SU-DHL-6 (cell line): ENCODE measurements at regions not wholly inside any gene's neighbourhood (a gene's known extent, or its start where the extent isn't known, plus 50 kb on each side); places are given as distances from the start of the nearest gene placed in this dataset.

ENCODE experiments used
- H2AFZ ChIP-seq: fragments of 200-600 bp; sonication (generic); 2 replicates; pipeline ENCODE4 v1.6.1; 2014; ENCODE audit warnings: low read depth, mild to moderate bottlenecking, moderate library complexity, mixed read lengths, antibody characterized with exemption, low read length; ENCODE audit not compliant: severe bottlenecking
- H3F3A ChIP-seq: fragments of 200-600 bp; shearing (Covaris generic); 2 replicates; pipeline ENCODE4 v1.6.0; 2016; ENCODE audit warnings: antibody characterized with exemption, mild to moderate bottlenecking; ENCODE audit not compliant: insufficient read depth
- H3K27ac ChIP-seq: fragments of 200-600 bp; sonication (generic); 2 replicates; pipeline ENCODE4 v1.5.1; 2016; ENCODE audit warnings: low read depth, mild to moderate bottlenecking, low read length, moderate library complexity, mixed read lengths
- H3K27me3 ChIP-seq: fragments of 200-600 bp; sonication (generic), shearing (Covaris generic); 2 replicates; pipeline ENCODE4 v1.6.0; 2014; ENCODE audit warnings: mild to moderate bottlenecking, low read length
- H3K36me3 ChIP-seq: fragments of 200-600 bp; sonication (generic); 2 replicates; pipeline ENCODE4 v1.6.1; 2014; ENCODE audit warnings: mild to moderate bottlenecking, low read length, mixed read lengths
- H3K4me2 ChIP-seq: fragments of 300-600, 200-600 bp; shearing (Covaris generic), sonication (generic); 2 replicates; pipeline ENCODE4 v1.6.0; 2014; ENCODE audit warnings: low read length, low read depth, mild to moderate bottlenecking; ENCODE audit not compliant: poor library complexity, severe bottlenecking
- H3K4me3 ChIP-seq: fragments of 200-600 bp; sonication (generic); 2 replicates; pipeline ENCODE4 v1.5.1; 2014; ENCODE audit warnings: antibody characterized with exemption, low read length, mild to moderate bottlenecking, mixed read lengths; ENCODE audit not compliant: insufficient read depth, poor library complexity, severe bottlenecking
- H3K79me2 ChIP-seq: fragments of 200-600 bp; sonication (generic); 2 replicates; pipeline ENCODE4 v1.6.1; 2014; ENCODE audit warnings: mild to moderate bottlenecking, low read length, moderate library complexity; ENCODE audit not compliant: insufficient read depth
- H3K9ac ChIP-seq: fragments of 200-600 bp; sonication (generic); 2 replicates; pipeline ENCODE4 v1.7.0; 2014; ENCODE audit warnings: mild to moderate bottlenecking, low read length
- H3K9me2 ChIP-seq: fragments of 200-600 bp; sonication (generic); replicated peaks from 2 replicates; pipeline ENCODE4 v1.6.1; 2014; ENCODE audit warnings: low read length; ENCODE audit not compliant: insufficient read depth
- H3K9me3 ChIP-seq: fragments of 200-600 bp; sonication (generic); 2 replicates; pipeline ENCODE4 v1.6.1; 2014; ENCODE audit warnings: low read length, mixed read lengths; ENCODE audit not compliant: insufficient read depth
- H4K20me1 ChIP-seq: fragments of 200-600 bp; sonication (generic); 2 replicates; pipeline ENCODE4 v1.6.1; 2014; ENCODE audit warnings: low read depth, mild to moderate bottlenecking, antibody characterized with exemption, low read length, moderate library complexity, mixed read lengths
- EZH2phosphoT487 ChIP-seq: fragments of 200-600 bp; sonication (generic), shearing (Covaris generic); conservative IDR thresholded peaks from 2 replicates; pipeline ENCODE4 v1.6.1; 2018; ENCODE audit warnings: mild to moderate bottlenecking, antibody characterized with exemption, low read length, moderate library complexity, mixed read lengths
- TF ChIP-seq, protein P1 (sequence below): fragments of 200-600 bp; sonication (generic); IDR thresholded peaks from one replicate; pipeline ENCODE4 v1.5.1; 2017; ENCODE audit warnings: antibody characterized with exemption, mild to moderate bottlenecking, low read length, moderate library complexity; ENCODE audit not compliant: insufficient read depth, poor library complexity, severe bottlenecking

GRCh38 chr4:62262676-62263075 is 1062.5 kb downstream of the ADGRL3 start:
- H3F3A ChIP-seq = no peaks in the 10 kb centered on the region
- H3K4me3 ChIP-seq = no peak overlapping the region
- H3K9me3 ChIP-seq = no peaks in the 10 kb centered on the region
- H3K9me2 ChIP-seq = no peaks in the 10 kb centered on the region
- H4K20me1 ChIP-seq = no peaks in the 10 kb centered on the region
- no peak overlapping the region for H3K4me2 ChIP-seq
- TF ChIP-seq, protein P1, sequence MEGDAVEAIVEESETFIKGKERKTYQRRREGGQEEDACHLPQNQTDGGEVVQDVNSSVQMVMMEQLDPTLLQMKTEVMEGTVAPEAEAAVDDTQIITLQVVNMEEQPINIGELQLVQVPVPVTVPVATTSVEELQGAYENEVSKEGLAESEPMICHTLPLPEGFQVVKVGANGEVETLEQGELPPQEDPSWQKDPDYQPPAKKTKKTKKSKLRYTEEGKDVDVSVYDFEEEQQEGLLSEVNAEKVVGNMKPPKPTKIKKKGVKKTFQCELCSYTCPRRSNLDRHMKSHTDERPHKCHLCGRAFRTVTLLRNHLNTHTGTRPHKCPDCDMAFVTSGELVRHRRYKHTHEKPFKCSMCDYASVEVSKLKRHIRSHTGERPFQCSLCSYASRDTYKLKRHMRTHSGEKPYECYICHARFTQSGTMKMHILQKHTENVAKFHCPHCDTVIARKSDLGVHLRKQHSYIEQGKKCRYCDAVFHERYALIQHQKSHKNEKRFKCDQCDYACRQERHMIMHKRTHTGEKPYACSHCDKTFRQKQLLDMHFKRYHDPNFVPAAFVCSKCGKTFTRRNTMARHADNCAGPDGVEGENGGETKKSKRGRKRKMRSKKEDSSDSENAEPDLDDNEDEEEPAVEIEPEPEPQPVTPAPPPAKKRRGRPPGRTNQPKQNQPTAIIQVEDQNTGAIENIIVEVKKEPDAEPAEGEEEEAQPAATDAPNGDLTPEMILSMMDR = no peak
- TF ChIP-seq EZH2phosphoT487 = no peak
- no peak overlapping the region for H3K27ac ChIP-seq
- no peaks in the 10 kb centered on the region for H3K27me3 ChIP-seq
- H3K79me2 ChIP-seq = no peaks in the 10 kb centered on the region
- H3K36me3 ChIP-seq = no peaks in the 10 kb centered on the region
- no peak overlapping the region for H3K9ac ChIP-seq
- H2AFZ ChIP-seq = no peak overlapping the region

GRCh38 chr4:62260254-62260653 is 1060.1 kb downstream of the ADGRL3 start:
- Histone ChIP-seq H2AFZ (no peak overlapping the region), H3K4me2 (no peak overlapping the region), H4K20me1 (no peaks in the 10 kb centered on the region), H3K36me3 (no peaks in the 10 kb centered on the region), H3K9me2 (no peaks in the 10 kb centered on the region), H3K9me3 (no peaks in the 10 kb centered on the region), H3F3A (no peaks in the 10 kb centered on the region), H3K27ac (no peak overlapping the region), H3K27me3 (no peaks in the 10 kb centered on the region), H3K9ac (no peak overlapping the region), H3K79me2 (no peaks in the 10 kb centered on the region), H3K4me3 (no peak overlapping the region)
- no peak for TF ChIP-seq EZH2phosphoT487
- TF ChIP-seq, protein P1 = no peak

GRCh38 chr4:62256479-62256878 is 1056.4 kb downstream of the ADGRL3 start:
- H3K36me3 ChIP-seq = no peaks in the 10 kb centered on the region
- no peaks in the 10 kb centered on the region for H3K79me2 ChIP-seq
- no peak overlapping the region for H3K27ac ChIP-seq
- no peaks in the 10 kb centered on the region for H3K27me3 ChIP-seq
- H3K9me3 ChIP-seq = no peaks in the 10 kb centered on the region
- no peak for TF ChIP-seq EZH2phosphoT487
- TF ChIP-seq, protein P1 = no peak
- H3K4me2 ChIP-seq = no peak overlapping the region
- H3K4me3 ChIP-seq = no peak overlapping the region
- no peaks in the 10 kb centered on the region for H3K9me2 ChIP-seq
- no peak overlapping the region for H3K9ac ChIP-seq
- H4K20me1 ChIP-seq = no peaks in the 10 kb centered on the region
- H3F3A ChIP-seq = no peaks in the 10 kb centered on the region
- H2AFZ ChIP-seq = no peak overlapping the region
